Right lobe of liver (tissue), 6 donors: ENCODE measurements at regions not wholly inside any gene's neighbourhood (a gene's known extent, or its start where the extent isn't known, plus 50 kb on each side); places are given as distances from the start of the nearest gene placed in this dataset.

Source experiments
- ATAC-seq, 4 donors: fragments of 200-7000 bp; cut with Tn5 transposase; one replicate each; pipeline ENCODE4 v1.9.1; 2020; ENCODE audit warnings: mild to moderate bottlenecking in 4 of 4, moderate library complexity in 4 of 4
- DNase-seq, 3 donors: peaks; one replicate each; pipeline ENCODE4 v3.0.0-alpha.2; 2020
- H3K27ac ChIP-seq, 3 donors: fragments of 200-600 bp; one replicate each; pipeline ENCODE4 v1.8.0; 2022
- H3K27me3 ChIP-seq, 2 donors: fragments of 200-600 bp; one replicate each; pipeline ENCODE4 v1.8.0; 2022
- H3K36me3 ChIP-seq, 4 donors: fragments of 200-600 bp; sonication (generic) in 1 of 4; one replicate each; pipeline versions ENCODE4 v1.5.1 to v1.8.0; 2017 to 2022; ENCODE audit warnings: control low read depth in 1 of 4
- H3K4me1 ChIP-seq, 4 donors: fragments of 200-600 bp; sonication (generic) in 1 of 4; one replicate each; pipeline versions ENCODE4 v1.5.1 to v1.8.0; 2017 to 2022; ENCODE audit warnings: control low read depth in 1 of 4
- H3K4me3 ChIP-seq, 3 donors: fragments of 200-600 bp; one replicate each; pipeline ENCODE4 v1.8.0; 2022
- H3K9me3 ChIP-seq, 4 donors: fragments of 200-600 bp; sonication (generic) in 1 of 4; one replicate each; pipeline versions ENCODE4 v1.5.1 to v1.8.0; 2017 to 2022; ENCODE audit warnings: control low read depth in 1 of 4
- CTCF ChIP-seq, 4 donors: fragments of 200-600 bp in 3 of 4; fragments of 450-650 bp in 1 of 4; IDR thresholded peaks; one replicate each; pipeline versions ENCODE4 v1.5.1 to v1.8.0; 2016 to 2022; ENCODE audit warnings: antibody characterized with exemption in 4 of 4, mild to moderate bottlenecking in 2 of 4
- POLR2A ChIP-seq: fragments of 450-650 bp; IDR thresholded peaks from one replicate; pipeline ENCODE4 v1.6.1; 2017; ENCODE audit warnings: antibody characterized with exemption, mild to moderate bottlenecking
- WGBS: methylation state at CpG from one replicate; pipeline ENCODE4 v1.1.6; 2018; ENCODE audit warnings: low coverage, low lambda C conversion rate; ENCODE audit not compliant: insufficient coverage; ENCODE audit errors: missing lambda C conversion rate; 5-methylcytosine and 5-hydroxymethylcytosine counted together
- intact Hi-C, 2 donors: fragments of 100-400 bp; cut with DNase I; formaldehyde crosslinking; loops; one replicate each; pipeline versions ENCODE4 v1.11.2 to v1.14.1; 2022
- donor health status: DM: no; HTN: yes; CAD: no.
- donor health status: DM: no; HTN: no; CAD: no.
- donor health status: DM: no; HTN: no; CAD: no.
- donor health status: DM: no; HTN: yes; CAD: no.
- donor health status: DM: no; HTN: yes; CAD: no.

- intact Hi-C loops, result no loop called here
- ATAC-seq, result no peak
- 92% methylated on average over 15 of the region's 15 CpGs for WGBS
- peak in 1 of 3 donors; percentile 28 for DNase-seq
- Histone ChIP-seq H3K9me3 (no peaks in the 10 kb centered on the region), H3K4me3 (no peak overlapping the region), H3K27me3 (no peaks in the 10 kb centered on the region), H3K36me3 (no peaks in the 10 kb centered on the region), H3K4me1 (no peaks in the 10 kb centered on the region), H3K27ac (no peak overlapping the region)
- TF ChIP-seq CTCF (IDR thresholded peaks at IDR 0.05) (no peak), POLR2A (no peak)
Measured at GRCh38 chr6:169897601-169898358, 146.4 kb downstream of the ERMARD start.

- Histone ChIP-seq H3K27ac (no peak overlapping the region), H3K4me1 (no peaks in the 10 kb centered on the region), H3K4me3 (no peak overlapping the region), H3K9me3 (no peaks in the 10 kb centered on the region), H3K27me3 (no peaks in the 10 kb centered on the region), H3K36me3 (no peaks in the 10 kb centered on the region)
- TF ChIP-seq CTCF (IDR thresholded peaks at IDR 0.05) (no peak), POLR2A (no peak)
- ATAC-seq, result no peak
- intact Hi-C loops, result no loop called here
- 90% methylated on average over 6 of the region's 17 CpGs for WGBS
- peak in 1 of 3 donors; percentile 30 for DNase-seq
Measured at GRCh38 chr6:169896826-169897456, 145.5 kb downstream of the ERMARD start.

GRCh38 chr6:169895926-169896761, 144.7 kb downstream of the ERMARD start:
- no peak overlapping the region for H3K4me3 ChIP-seq
- DNase-seq (peak in 1 of 3 donors; percentile 29), ATAC-seq (no peak)
- H3K27me3 ChIP-seq, result no peaks in the 10 kb centered on the region
- 92% methylated on average over 10 of the region's 19 CpGs for WGBS
- TF ChIP-seq CTCF (IDR thresholded peaks at IDR 0.05) (no peak), POLR2A (no peak)
- intact Hi-C loops, result no loop called here
- no peaks in the 10 kb centered on the region for H3K4me1 ChIP-seq
- H3K9me3 ChIP-seq, result no peaks in the 10 kb centered on the region
- no peak overlapping the region for H3K27ac ChIP-seq
- no peaks in the 10 kb centered on the region for H3K36me3 ChIP-seq

- intact Hi-C loops, result no loop called here
- H3K4me3 ChIP-seq, result no peak overlapping the region
- WGBS, result 64% methylated on average over 7 of the region's 7 CpGs
- H3K4me1 ChIP-seq, result no peaks in the 10 kb centered on the region
- TF ChIP-seq CTCF (IDR thresholded peaks at IDR 0.05) (no peak), POLR2A (no peak)
- no peak overlapping the region for H3K27ac ChIP-seq
- no peaks in the 10 kb centered on the region for H3K9me3 ChIP-seq
- no peak for DNase-seq
- no peak for ATAC-seq
- H3K27me3 ChIP-seq, result no peaks in the 10 kb centered on the region
- H3K36me3 ChIP-seq, result no peaks in the 10 kb centered on the region
Measured at GRCh38 chr6:169895000-169895759, 143.8 kb downstream of the ERMARD start.
